IMR-90 (cell line): ENCODE measurements at regions not wholly inside any gene's neighbourhood (a gene's known extent, or its start where the extent isn't known, plus 50 kb on each side); places are given as distances from the start of the nearest gene placed in this dataset.

ENCODE experiments used
- ATAC-seq: fragments of 200-7000 bp; cut with Tn5 transposase; 2 replicates; pipeline ENCODE4 v1.9.1; 2020; ENCODE audit warnings: low read depth, mild to moderate bottlenecking, moderate library complexity
- BruUV-seq: library from RNA; stranded (reverse); fragments of 400-500 nt; replicated peaks from 2 replicates; lab custom pipeline; 2021; lab: Mats Ljungman, UMichigan
- CTCF ChIA-PET: fragments of 300-600 bp; formaldehyde crosslinking; extraction: SDS; loops from one replicate; lab custom pipeline; 2021; ENCODE audit warnings: antibody characterized with exemption; lab: Yijun Ruan, JAX
- POLR2A ChIA-PET: fragments of 300-600 bp; sonication (Branson Sonifier 250); formaldehyde crosslinking; loops from one replicate; lab custom pipeline; 2022; ENCODE audit warnings: antibody characterized with exemption; ENCODE audit not compliant: unreplicated experiment; lab: Charles Lee
- DNase-seq: peaks from one replicate; pipeline ENCODE4 v3.0.0; 2013
- H2AFZ ChIP-seq: replicated peaks from 2 replicates; pipeline ENCODE3; 2013; ENCODE audit warnings: low read length, mild to moderate bottlenecking; ENCODE audit not compliant: poor library complexity
- H2AK5ac ChIP-seq: 2 replicates; pipeline ENCODE4 v1.6.1; 2013; ENCODE audit warnings: low read depth, low read length, inconsistent platforms
- H2AK9ac ChIP-seq: replicated peaks from 2 replicates; pipeline ENCODE3; 2013; ENCODE audit warnings: mild to moderate bottlenecking, low read depth, low read length, moderate library complexity; ENCODE audit not compliant: poor library complexity
- H2BK120ac ChIP-seq: 2 replicates; pipeline ENCODE4 v1.6.1; 2013; ENCODE audit warnings: low read depth, low read length, inconsistent platforms
- H2BK15ac ChIP-seq: 3 replicates; pipeline ENCODE4 v1.6.1; 2013; ENCODE audit warnings: low read depth, low read length, inconsistent platforms
- H2BK20ac ChIP-seq: 2 replicates; pipeline ENCODE4 v1.6.1; 2013; ENCODE audit warnings: low read depth, mild to moderate bottlenecking, inconsistent platforms, low read length, moderate library complexity
- H2BK5ac ChIP-seq: 2 replicates; pipeline ENCODE4 v1.6.1; 2013; ENCODE audit warnings: mild to moderate bottlenecking, low read depth, low read length, inconsistent platforms; ENCODE audit not compliant: poor library complexity, severe bottlenecking
- H3K14ac ChIP-seq: replicated peaks from 2 replicates; pipeline ENCODE4 v1.6.1; 2013; ENCODE audit warnings: low read depth, low read length, inconsistent platforms
- H3K18ac ChIP-seq: 2 replicates; pipeline ENCODE4 v1.6.1; 2013; ENCODE audit warnings: low read depth, low read length, control low read depth
- H3K23ac ChIP-seq: 2 replicates; pipeline ENCODE4 v1.6.1; 2013; ENCODE audit warnings: low read depth, low read length, inconsistent platforms
- H3K27ac ChIP-seq: 2 replicates; pipeline ENCODE4 v1.5.1; 2013; ENCODE audit warnings: mild to moderate bottlenecking, control low read depth, low read length; ENCODE audit not compliant: insufficient read depth
- H3K27me3 ChIP-seq: 2 replicates; pipeline ENCODE4 v1.6.1; 2013; ENCODE audit warnings: low read length; ENCODE audit not compliant: control insufficient read depth, insufficient read depth
- H3K36me3 ChIP-seq: 2 replicates; pipeline ENCODE4 v1.6.1; 2013; ENCODE audit warnings: low read length, mixed read lengths; ENCODE audit not compliant: control insufficient read depth, insufficient read depth
- H3K4ac ChIP-seq: 2 replicates; pipeline ENCODE4 v1.6.1; 2013; ENCODE audit warnings: low read depth, low read length, inconsistent platforms
- H3K4me1 ChIP-seq: 2 replicates; pipeline ENCODE4 v1.6.1; 2013; ENCODE audit warnings: low read length, mixed read lengths; ENCODE audit not compliant: control insufficient read depth, insufficient read depth
- H3K4me2 ChIP-seq: 2 replicates; pipeline ENCODE4 v1.6.1; 2013; ENCODE audit warnings: low read depth, mild to moderate bottlenecking, control low read depth, low read length, moderate library complexity
- H3K4me3 ChIP-seq: 2 replicates; pipeline ENCODE4 v1.5.1; 2013; ENCODE audit warnings: low read depth, mild to moderate bottlenecking, control low read depth, low read length, moderate library complexity; ENCODE audit not compliant: insufficient read depth
- H3K56ac ChIP-seq: 2 replicates; pipeline ENCODE4 v1.6.1; 2013; ENCODE audit warnings: low read length, inconsistent platforms; ENCODE audit not compliant: insufficient read depth; ENCODE audit errors: extremely low read depth
- H3K79me1 ChIP-seq, 2 experiments: 2 replicates each; pipeline ENCODE4 v1.6.1; 2013; ENCODE audit warnings: low read length in 2 of 2, inconsistent platforms in 1 of 2, low read depth in 1 of 2
- H3K9ac ChIP-seq: 2 replicates; pipeline ENCODE4 v1.6.1; 2013; ENCODE audit warnings: low read depth, low read length, control low read depth
- H3K9me1 ChIP-seq: 2 replicates; pipeline ENCODE4 v1.6.1; 2013; ENCODE audit warnings: low read length, inconsistent platforms; ENCODE audit not compliant: insufficient read depth
- H3K9me3 ChIP-seq: 2 replicates; pipeline ENCODE4 v1.6.1; 2013; ENCODE audit warnings: low read length; ENCODE audit not compliant: control insufficient read depth, insufficient read depth
- H4K20me1 ChIP-seq: 2 replicates; pipeline ENCODE4 v1.6.1; 2013; ENCODE audit warnings: low read length, inconsistent platforms; ENCODE audit not compliant: insufficient read depth
- H4K5ac ChIP-seq: 2 replicates; pipeline ENCODE4 v1.6.1; 2013; ENCODE audit warnings: mild to moderate bottlenecking, low read depth, low read length, control low read depth
- H4K8ac ChIP-seq, 2 experiments: 2 replicates each; pipeline ENCODE4 v1.6.1; 2013; ENCODE audit warnings: low read depth in 2 of 2, low read length in 2 of 2, control low read depth in 1 of 2, inconsistent platforms in 1 of 2
- H4K91ac ChIP-seq: 2 replicates; pipeline ENCODE4 v1.6.1; 2013; ENCODE audit warnings: low read depth, low read length, inconsistent platforms; ENCODE audit not compliant: insufficient read depth
- ELK1 ChIP-seq: fragments of 150-350 bp; IDR thresholded peaks from 2 replicates; pipeline ENCODE4 v1.6.1; 2016; ENCODE audit warnings: low read depth, mild to moderate bottlenecking, low read length, moderate library complexity, borderline replicate concordance
- MXI1 ChIP-seq: IDR thresholded peaks from 2 replicates; pipeline ENCODE4 v1.6.1; 2012; ENCODE audit warnings: low read depth, mild to moderate bottlenecking, low read length, moderate library complexity, borderline replicate concordance
- WGBS, 2 experiments: methylation state at CpG; one replicate each; pipeline versions ENCODE4 v1.1.5 to v1.1.7; 2013; ENCODE audit warnings: missing lambda C conversion rate in 2 of 2; ENCODE audit not compliant: insufficient read length in 1 of 2; ENCODE audit errors: extremely low coverage in 2 of 2; 5-methylcytosine and 5-hydroxymethylcytosine counted together
- dilution Hi-C: fragments of 300-500 bp; cut with HindIII; formaldehyde crosslinking; loops from one replicate; pipeline ENCODE4 v1.14.3; 2018; ENCODE audit warnings: low sequenced_read_pairs; ENCODE audit not compliant: unreplicated experiment
- in situ Hi-C: fragments of 300-500 bp; cut with MboI; formaldehyde crosslinking; loops from 3 replicates; pipeline ENCODE4 v1.14.3; 2019; ENCODE audit warnings: low sequenced_read_pairs, inconsistent platforms, mixed read lengths
- intact Hi-C: fragments of 100-400 bp; cut with micrococcal nuclease; formaldehyde crosslinking; loops from 2 replicates; pipeline ENCODE4 v1.10.0; 2022

GRCh38 chr13:29902632-29903305 lies 52.4 kb upstream of the UBL3 start:
- H2BK15ac ChIP-seq, result no peak overlapping the region
- peak overlapping the region; percentile 2; the same call in 1 of the 2 replicates for H2BK20ac ChIP-seq
- in situ Hi-C loops (no loop called here), dilution Hi-C loops (no loop called here), intact Hi-C loops (loop anchor here (5.0 kb wide), 2 partner anchors 40 to 55 kb away; no protein-coding TSS in a partner anchor)
- POLR2A ChIA-PET, result interaction anchor here (0.6 kb wide), 1 partner anchor 21 kb away, joined by 3 read pairs; no protein-coding TSS in a partner anchor
- no peak overlapping the region for H3K27ac ChIP-seq
- no peaks in the 10 kb centered on the region for H4K20me1 ChIP-seq
- H3K27me3 ChIP-seq, result peaks cover 2% of the 10 kb centered on the region; the same call in 1 of the 2 replicates
- no peak overlapping the region for H2AK9ac ChIP-seq
- H3K4me2 ChIP-seq, result peak overlapping the region; percentile 66
- peak overlapping the region; percentile 16 for H2BK5ac ChIP-seq
- TF ChIP-seq MXI1 (no peak), ELK1 (no peak)
- peaks cover 7% of the 10 kb centered on the region for H3K9me1 ChIP-seq
- H3K4me3 ChIP-seq, result no peak overlapping the region
- peak overlapping the region; percentile 45 for H2BK120ac ChIP-seq
- H2AFZ ChIP-seq, result no peak overlapping the region
- H3K14ac ChIP-seq, result no peak overlapping the region
- H3K4ac ChIP-seq, result 0 out of 2 replicates have a peak overlapping the region, but pooled peaks have one; percentile 34
- 0% methylated on average over 1 of the region's 4 CpGs; no CpG with 5 or more reads in 1 of the 2 experiments for WGBS, 2 experiments
- peak overlapping the region; percentile 44; the same call in 1 of the 2 replicates for H2AK5ac ChIP-seq
- no peak overlapping the region for H3K56ac ChIP-seq
- H3K9ac ChIP-seq, result no peak overlapping the region
- H4K91ac ChIP-seq, result no peak overlapping the region
- peak overlapping the region; percentile 42; the same call in 1 of the 2 replicates for H3K18ac ChIP-seq
- CTCF ChIA-PET, result interaction anchor here (0.6 to 1.3 kb wide), 4 partner anchors 9 to 208 kb away, joined by 3 to 8 read pairs (median 4); no protein-coding TSS in a partner anchor
- H4K8ac ChIP-seq, result peak overlapping the region in 1 of 2 experiments; percentile 23; a peak in 1 of 4 replicates
- peaks cover 8% of the 10 kb centered on the region; the same call in 1 of the 2 replicates for H3K4me1 ChIP-seq
- DNase-seq (no peak), ATAC-seq (no peak)
- H3K23ac ChIP-seq, result no peak overlapping the region; the same call in 1 of the 2 replicates
- BruUV-seq, result no TSS peak
- H3K36me3 ChIP-seq, result no peaks in the 10 kb centered on the region
- no peaks in the 10 kb centered on the region for H3K9me3 ChIP-seq
- peak overlapping the region; percentile 18; the same call in 1 of the 2 replicates for H4K5ac ChIP-seq
- H3K79me1 ChIP-seq, result no peaks in the 10 kb centered on the region
